GM21529 (cell line): ENCODE measurements at regions not wholly inside any gene's neighbourhood (a gene's known extent, or its start where the extent isn't known, plus 50 kb on each side); places are given as distances from the start of the nearest gene placed in this dataset.
A peak's percentile ranks its signal among the peaks of the same experiment; 100 is the strongest.

Source experiments
- ATAC-seq: cut with Tn5 transposase; IDR thresholded peaks from one replicate; pipeline ENCODE4 v1.9.1; 2021; ENCODE audit not compliant: unreplicated experiment

DNA sequence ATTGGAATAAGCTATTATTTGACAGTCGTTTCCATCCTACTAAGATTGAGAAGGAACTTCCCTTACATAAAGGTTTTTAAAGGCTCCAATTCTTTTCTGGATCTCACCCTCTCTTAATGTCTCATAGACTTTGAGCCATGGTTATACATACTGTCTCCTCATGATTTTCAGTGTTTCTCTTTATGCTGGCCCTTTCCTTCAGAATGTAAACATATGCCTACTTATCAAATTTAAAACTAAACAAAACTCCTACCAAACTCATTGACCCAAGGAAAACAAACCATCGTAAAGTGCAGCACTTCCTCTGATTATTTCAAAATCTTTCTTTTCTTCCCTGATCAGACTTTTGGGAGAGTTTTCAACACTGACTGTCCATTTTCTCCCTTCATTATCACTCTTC is 163.4 kb upstream of the DPYD start:
- no peak for ATAC-seq

DNA sequence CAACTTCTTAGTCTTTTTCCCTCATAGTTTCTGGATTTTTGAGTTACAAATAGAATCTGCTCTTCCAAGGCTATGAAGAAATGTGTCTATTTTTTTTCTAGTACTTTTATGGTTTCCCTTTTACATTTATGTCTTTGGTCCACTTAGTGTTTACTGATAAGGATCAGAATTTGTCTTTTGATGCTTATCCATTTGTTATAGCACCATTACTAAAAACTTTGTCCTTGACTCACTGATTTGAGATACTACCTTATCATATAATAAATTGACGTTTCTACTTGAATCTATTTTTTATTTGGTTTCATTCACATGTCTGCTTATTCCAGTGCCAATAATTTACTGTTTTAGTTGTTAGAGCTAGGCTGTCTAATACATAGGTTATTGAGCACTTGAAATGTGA is 161.1 kb upstream of the DPYD start:
- ATAC-seq = no peak

DNA sequence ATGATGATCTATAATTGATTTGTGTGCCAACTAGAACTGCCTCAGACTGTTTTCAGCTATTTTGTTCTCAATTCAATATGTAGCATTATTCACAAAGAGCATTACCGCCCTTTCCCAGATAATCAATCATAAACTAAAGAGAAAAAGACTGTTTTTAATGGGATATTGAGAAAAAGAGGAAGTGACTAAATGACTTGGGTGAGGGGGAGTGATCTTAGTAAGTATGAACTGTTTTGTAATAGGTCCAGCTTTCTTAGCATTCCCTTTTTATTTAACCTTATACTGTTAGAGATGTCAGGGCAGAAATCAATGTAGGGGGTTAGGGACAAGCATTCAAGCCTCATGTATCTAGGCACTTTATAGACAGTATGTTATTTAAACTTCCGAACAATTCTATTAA is 157.8 kb upstream of the DPYD start:
- no peak for ATAC-seq

DNA sequence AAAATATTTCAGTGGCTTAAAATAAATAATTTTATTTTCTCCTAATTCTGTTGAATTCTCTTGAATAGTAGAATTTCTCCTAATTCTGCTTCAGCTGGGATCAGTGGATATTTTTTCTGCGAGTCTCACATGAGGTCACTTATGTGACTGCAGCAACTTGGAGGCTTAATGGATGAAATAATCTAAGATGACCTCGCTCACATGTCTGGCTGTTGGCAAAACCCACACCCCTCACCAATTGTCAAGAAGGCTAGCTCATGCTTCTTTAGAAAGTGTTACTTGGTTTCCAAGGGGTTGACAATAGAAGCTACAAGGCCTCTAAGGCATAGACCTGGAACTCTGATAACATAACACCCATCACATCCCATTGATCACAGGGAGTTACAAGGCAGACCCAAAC is 156.9 kb upstream of the DPYD start:
- no peak for ATAC-seq

DNA sequence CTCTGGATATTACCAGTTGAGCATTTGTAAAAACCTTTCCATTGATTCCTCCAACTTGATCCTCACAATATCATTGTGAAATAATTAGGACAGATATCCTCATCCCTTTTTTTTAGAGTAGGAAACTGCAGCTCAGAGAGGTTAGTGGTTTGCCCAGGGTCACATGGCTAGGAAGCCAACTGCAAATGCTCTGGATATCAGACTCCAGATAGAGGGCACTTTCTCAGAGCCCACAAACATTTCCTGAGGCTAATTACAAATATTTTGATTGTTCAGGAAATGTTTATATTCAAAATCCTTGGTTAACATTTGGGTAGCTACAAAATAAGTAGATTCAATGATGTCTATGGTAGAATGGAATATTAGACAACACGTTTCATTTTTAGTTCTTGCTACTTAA is 154.8 kb upstream of the DPYD start:
- no peak for ATAC-seq

DNA sequence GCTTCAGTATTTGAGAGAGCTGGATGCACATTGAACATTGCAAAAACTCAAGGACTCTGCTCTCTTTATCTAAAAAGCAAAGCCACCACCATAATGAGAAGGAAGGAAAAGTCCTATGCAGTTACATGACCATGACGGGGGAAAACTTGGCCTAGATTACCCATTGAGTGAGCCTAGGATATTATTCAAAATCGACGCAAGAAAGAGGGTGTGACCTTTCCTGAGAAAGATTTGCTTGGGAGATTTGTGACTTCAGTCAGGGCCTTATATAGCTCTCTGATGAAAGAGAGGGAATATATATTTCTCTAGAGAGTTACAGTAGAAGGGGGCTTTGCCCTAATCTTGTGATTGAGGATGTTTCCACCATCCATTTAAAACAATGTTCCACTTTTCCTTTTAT is 153.0 kb upstream of the DPYD start:
- ATAC-seq = no peak

DNA sequence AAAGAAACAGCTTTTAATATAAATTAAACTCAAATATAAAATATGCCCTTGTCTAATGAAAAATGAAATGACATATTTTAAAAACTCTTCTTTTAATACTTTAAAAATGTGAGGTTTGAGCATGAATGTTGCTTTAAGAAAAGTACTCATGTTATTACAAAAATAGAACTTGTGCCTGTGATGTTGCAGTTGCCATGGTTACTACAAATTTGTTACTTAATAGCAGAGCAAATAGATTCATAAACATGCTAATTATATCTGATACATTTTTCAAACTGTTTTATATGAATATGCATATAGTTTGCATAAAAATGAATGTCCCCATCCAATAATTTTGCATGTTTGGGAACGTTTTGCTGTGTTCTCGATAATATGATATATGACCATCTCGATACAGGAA is 152.3 kb upstream of the DPYD start:
- ATAC-seq = no peak

DNA sequence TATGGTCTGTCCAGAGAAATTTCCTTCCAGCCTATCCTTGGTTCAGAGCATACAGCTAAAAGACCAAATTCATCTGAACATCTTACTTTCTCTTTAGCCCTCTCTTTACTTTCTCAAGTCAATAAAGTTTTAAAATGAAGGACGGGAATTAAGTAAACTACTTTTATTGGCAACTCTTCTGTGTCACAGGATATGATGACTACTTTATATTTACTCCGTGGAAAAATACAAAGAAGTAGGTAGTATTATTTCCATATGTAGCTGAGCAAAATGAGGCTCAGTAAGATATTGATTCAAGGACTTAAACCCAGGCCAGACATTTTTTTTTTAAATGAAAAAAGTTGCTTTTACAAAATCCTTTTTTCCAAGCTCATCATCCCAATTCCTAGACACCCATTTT is 151.2 kb upstream of the DPYD start:
- ATAC-seq = no peak

DNA sequence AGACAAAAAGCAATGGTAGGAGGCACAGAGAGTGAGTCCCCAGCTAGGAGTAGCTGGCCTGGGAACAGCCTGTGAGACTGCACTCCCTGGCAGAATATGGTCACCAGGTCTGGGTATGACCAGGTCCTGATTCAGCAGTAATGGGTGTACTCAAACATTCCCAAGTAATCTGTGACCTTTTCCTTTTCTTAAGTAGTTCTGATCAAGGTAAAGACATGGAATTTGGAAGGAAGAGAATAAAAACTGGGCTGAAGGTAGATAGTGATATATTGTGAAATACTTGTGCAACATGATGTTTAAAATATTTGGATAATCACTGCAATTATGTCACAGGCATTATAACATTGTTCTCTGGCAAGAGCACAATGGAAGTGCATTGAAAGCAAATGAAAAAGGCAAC is 147.2 kb upstream of the DPYD start:
- no peak for ATAC-seq

DNA sequence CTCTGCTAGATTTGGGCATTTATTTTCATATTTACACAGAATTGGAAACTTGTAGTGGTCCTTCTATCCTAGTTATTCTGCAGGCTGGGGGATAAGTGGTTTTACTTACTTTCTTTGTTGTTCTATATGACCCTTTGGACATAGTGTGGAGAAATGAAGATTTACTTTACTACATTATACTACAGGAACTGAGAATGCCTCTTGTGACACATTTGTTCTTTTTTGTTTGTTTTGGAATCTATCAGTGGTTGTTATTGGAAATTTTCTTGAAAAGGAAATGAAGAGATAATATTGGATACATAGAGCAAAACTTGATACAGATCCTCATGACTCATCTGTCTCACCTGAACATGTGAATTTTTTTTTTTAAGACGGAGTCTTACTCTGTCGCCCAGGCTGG is 146.1 kb upstream of the DPYD start:
- no peak for ATAC-seq

DNA sequence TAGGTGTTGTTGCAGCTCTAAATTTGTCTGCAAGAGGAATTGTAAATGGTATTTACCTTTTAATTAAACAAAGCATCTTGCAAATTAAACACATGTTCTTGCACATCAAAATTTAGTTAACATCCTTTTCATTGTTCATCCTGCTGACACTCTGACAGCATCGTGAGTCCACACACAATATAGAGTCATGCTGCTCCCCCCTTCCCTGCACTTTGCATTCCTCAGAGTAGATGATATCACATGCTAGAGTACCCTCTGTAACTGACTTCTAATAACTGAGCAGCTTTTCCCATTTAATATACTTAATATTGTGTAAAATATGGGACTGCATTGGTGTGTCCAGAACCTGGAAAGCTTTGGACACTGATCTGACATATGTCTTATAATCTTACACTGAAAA is 138.8 kb upstream of the DPYD start:
- ATAC-seq = no peak

DNA sequence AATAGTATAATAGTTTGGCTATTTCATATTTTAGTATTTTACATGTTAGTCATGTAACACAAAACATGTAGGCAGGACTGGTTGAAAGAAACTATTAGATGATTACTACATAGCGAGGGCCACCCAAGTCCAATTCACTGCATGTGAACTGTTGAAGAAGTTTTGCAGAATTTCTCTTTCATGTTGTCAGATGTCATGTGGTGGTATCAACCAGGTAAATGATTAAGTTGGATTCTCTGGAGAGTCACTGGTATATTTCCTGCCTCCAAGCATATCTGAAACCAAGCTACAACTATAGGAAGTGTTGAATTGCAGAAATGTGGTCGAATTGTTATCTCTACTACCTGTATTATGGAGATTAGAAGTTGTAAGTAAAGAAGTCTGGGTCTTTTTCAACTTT is 137.8 kb upstream of the DPYD start:
- no peak for ATAC-seq

DNA sequence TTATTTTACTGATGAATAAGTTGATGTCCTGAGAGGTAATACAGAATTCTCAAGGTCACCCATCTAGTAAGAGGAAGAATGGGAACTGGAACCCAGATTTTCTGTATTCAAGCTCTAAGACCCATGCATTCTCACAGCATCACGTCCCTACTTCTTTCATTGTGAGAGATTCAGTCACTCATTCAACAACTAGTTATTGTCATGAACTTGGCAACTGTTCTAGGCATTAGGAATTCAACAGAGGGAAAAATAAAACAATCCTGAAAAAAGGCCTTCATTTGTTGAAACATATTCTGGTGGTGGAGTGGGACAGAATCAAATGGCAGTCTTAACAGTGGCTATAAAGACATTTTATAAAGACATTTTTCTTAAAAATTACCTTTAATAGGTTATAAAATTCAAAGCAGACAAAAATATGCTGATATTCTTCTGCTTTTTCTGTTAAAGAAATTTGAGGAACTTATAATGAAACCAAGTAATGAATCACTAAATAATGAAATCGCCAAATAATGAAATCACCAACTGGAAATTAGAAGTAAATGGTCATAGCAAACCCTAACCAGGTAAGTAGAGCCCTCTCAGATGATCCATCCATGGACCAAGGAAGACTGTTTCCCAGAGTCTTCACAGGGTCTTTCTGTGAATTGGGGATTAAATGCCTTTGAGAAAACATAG is 136.5 kb upstream of the DPYD start:
- ATAC-seq = no peak

DNA sequence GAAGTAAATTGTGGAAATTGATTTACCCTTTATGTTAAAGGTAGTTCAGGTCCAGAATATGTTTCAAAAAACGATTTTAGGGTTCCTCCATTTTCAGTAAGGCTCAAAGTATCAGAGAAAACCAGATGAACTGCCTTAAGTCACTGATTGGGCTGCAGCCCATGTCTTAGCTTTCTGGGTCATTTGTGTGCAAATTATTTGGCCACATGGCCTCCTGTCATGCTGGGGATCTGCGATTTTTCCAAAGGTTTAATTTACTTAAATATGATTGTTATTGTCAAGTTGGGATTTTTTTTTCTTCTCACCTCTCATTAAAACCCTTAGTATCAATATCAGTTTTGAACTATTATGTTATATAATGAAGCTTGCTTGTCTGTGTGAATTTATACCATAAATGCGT is 135.9 kb upstream of the DPYD start:
- ATAC-seq = no peak

DNA sequence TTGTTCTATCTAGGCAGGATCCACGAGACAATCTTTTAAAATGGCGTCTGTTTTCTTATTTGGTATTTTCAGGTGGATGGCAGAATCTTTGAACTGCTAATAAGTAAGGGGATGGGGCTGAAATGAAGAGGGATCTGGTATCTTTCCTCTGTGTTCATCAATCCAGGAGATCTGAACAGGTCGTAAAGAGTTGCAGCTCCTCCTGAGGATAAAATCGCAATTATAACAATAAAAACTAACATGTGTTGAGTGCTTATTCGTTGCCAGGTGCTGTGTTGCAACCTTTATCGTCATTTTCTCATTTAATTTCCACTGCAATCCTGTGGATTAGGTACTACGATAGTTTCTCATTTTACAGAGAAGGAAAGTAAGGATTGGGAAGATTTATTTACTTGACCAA is 134.6 kb upstream of the DPYD start:
- ATAC-seq = no peak

DNA sequence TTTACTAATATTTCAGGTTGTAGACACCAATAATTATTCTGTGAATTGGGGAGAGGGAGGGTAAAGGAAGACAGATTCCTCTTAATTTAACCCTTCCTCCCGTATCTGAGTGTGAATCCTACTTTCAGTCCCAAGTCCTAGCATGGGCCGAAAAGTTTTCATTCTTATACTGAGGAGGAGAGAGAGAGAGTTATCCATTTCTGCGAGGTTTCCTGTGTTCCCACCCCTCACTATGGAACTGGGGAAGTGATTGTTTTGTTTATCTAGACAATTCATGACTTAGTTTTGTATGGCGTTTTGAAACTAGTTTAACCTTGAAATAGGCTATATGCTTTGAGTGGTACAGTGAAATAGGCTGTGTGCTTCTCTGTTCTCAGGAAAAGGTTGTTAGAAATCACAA is 134.0 kb upstream of the DPYD start:
- ATAC-seq = no peak

DNA sequence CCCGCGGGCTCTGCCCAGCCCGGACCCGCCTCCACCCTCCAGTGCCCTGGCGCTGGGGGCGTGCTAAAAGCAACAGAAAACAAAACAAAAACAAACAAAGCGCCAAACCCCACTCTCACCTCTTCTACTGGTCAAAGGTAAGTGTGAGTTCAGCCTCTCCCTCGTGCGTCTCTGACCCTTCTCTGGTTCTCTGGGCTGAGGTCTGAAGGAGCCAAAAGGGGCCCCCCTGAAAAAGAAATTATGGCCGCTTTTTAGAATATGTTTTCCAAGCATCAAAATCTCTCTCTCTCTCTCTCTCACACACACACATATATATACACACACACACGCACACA is 133.5 kb upstream of the DPYD start:
- no peak for ATAC-seq

DNA sequence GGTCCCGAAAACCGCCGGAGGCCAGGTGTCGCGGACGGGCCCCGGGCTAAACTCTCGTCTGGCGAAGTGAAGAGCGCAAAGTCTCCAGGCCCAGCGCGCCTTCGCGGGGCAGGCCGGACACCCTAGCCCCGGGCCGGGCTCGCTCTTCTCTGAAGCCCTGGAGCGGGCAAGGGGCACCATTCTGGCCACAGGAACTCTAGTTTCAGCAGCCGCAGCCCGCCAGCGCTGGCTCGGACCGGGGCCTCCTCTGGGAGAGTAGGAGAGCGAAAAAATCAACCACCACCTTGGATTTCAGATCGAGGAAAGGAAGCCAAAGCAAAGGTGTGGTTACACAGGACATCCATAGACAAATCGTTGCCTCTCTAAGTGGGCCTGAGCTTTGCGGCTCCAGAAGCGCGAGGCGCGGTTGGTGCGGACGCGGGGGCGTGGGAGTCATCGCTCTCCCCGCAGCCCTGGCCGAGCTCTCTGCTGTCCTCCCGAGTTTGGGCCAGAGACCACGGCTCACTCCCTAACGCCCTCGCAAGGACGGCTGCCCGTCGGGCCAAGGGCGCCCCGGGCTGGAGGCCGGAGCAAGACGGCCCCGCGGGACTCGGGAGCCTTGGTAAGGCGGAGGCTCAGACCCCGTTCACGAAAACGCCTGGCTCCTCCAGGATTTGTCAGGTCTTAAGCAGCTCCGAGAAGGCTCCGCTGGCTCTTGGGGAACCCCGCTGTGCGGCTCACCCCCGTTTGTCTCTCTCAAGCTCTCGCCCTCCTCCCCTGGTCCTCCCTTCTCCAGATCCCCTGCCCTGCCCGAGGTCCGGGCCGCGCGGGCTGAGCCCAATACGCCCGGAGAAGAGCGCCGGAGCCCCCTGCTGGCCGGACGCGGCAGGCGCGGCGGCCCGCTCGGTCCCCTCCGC is 132.9 kb upstream of the DPYD start:
- ATAC-seq = peak; percentile 91

DNA sequence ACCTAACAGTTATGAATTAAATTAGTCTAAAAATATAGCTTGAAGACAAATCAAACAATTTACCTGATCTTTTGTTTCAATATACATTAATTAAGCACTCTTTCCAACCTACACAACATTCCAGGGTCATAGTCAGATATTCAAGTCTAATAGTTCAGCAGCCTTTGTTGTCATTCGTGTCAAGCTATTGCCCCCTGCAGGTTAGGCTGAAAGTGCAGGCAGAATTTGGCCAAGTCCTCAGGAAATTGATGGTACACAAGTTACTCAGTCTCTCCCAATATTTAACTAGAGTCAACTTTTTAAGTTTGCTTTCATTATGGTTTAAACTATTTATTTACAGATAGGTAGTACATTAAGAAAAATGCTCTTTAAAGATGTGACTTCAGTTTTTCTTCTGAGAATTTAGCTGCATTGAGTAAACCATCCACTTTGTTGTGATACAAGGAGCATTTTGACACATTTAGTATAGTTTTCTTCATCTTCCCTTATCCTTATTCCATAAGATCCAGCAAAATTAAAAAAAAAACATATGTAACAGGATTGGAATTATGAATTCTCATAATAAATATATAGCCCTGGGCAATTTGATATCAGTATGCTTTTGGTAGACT is 130.3 kb upstream of the DPYD start:
- peak; percentile 52 for ATAC-seq

DNA sequence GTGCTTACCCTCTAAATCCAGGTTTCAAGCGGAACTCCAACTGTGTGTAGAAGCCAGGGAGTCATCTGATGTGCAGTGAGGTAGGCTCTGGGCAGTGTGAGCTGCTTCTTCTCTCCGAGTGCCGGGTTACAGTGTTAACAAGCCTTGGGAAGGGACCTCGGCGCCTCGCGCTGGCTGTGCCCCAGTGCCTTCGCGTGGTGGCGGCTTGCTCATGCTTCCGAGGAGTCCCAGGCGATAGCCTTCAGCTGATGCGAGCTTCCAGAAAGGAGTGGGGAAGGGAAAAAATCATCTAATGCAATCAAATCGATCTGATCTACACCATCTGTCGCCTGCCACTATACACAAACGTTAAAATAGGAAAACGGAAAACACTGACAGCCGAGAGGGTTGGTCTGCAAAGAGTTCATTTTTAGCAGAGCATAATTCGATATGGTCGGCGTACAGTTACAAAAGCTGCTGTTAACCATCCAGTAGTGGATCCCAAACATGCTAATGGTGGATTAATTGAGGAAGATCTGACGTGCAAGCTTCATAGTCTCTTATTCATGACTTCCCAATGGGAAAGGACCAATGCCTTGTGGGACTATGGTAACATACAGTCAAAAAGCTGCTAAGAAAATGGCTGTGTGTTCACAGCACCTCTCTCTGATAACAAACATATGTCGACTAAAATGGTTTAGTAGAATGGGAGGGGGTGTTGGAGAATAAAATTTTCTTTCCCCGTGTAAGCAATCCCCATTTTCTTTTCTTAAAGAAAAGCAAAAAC is 128.7 kb upstream of the DPYD start:
- no peak for ATAC-seq

DNA sequence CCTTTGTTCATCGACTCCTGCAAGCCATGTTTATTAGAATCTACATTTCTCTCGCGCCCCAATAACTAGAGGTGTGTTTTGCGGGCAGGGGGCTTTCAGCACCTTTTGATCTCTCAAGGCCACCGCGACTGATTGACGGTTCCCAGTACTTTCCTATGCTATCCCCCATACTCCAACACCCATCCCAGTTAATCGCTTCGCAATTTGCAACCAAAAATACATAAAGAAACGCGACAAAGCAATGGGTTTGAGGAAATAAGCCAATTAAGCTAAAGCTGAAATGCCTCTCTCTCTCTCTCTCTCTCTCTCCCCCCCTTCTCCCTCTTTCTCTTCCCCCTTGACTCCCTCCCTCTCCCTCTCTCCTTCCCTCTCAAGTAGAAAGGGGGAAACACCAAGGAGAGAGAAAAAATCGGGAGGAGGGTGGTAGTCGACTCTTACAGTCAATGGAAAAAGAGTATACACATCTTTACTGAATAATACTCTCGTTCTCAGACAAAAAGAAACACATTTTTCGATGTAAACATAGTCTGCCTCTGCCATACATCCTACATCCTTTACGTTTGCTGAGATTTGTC is 128.0 kb upstream of the DPYD start:
- ATAC-seq = no peak
